ENCODE measurements at regions not wholly inside any gene's neighbourhood (a gene's known extent, or its start where the extent isn't known, plus 50 kb on each side); places are given as distances from the start of the nearest gene placed in this dataset.

- DNase-seq (ENCODE audit: low read depth): no peak
Observed at GRCh38 chr15:57823325-57823882, 116.9 kb downstream of the POLR2M start.

GRCh38 chr15:57824186-57824585, 117.7 kb downstream of the POLR2M start:
- DNase-seq (ENCODE audit: low read depth): no peak

- no peak for DNase-seq (ENCODE audit: low read depth)
Observed at GRCh38 chr15:57827021-57827420, 120.5 kb downstream of the POLR2M start.

- no peak for DNase-seq (ENCODE audit: low read depth)
Observed at GRCh38 chr15:57827971-57828370, 121.5 kb downstream of the POLR2M start.

GRCh38 chr15:57832183-57832582, 125.7 kb downstream of the POLR2M start:
- no peak for DNase-seq (ENCODE audit: low read depth)

GRCh38 chr15:57835119-57835518, 128.6 kb downstream of the POLR2M start:
- no peak for DNase-seq (ENCODE audit: low read depth)

- no peak for DNase-seq (ENCODE audit: low read depth)
Observed at GRCh38 chr15:57849317-57849716, 142.8 kb downstream of the POLR2M start.

- no peak for DNase-seq (ENCODE audit: low read depth)
Observed at GRCh38 chr15:57854531-57854930, 148.0 kb downstream of the POLR2M start.

GRCh38 chr15:57857871-57858270, 151.4 kb downstream of the POLR2M start:
- no peak for DNase-seq (ENCODE audit: low read depth)

GRCh38 chr15:57859130-57859685, 152.7 kb downstream of the POLR2M start:
- DNase-seq (ENCODE audit: low read depth): no peak

- peak; percentile 11 for DNase-seq (ENCODE audit: low read depth)
Observed at GRCh38 chr15:57861034-57861638, 154.6 kb downstream of the POLR2M start.

GRCh38 chr15:57861815-57862586, 155.5 kb downstream of the POLR2M start:
- DNase-seq (ENCODE audit: low read depth): no peak

- no peak for DNase-seq (ENCODE audit: low read depth)
Observed at GRCh38 chr15:57862761-57863160, 156.2 kb downstream of the POLR2M start.

GRCh38 chr15:57865294-57865693, 158.8 kb downstream of the POLR2M start:
- no peak for DNase-seq (ENCODE audit: low read depth)

GRCh38 chr15:57866149-57866736, 159.7 kb downstream of the POLR2M start:
- DNase-seq (ENCODE audit: low read depth): no peak

- DNase-seq (ENCODE audit: low read depth): no peak
Observed at GRCh38 chr15:57867970-57868798, 161.7 kb downstream of the POLR2M start.

GRCh38 chr15:57870667-57871066, 164.2 kb downstream of the POLR2M start:
- DNase-seq (ENCODE audit: low read depth): no peak

- DNase-seq (ENCODE audit: low read depth): no peak
Observed at GRCh38 chr15:57872281-57873030, 165.9 kb downstream of the POLR2M start.

GRCh38 chr15:57873564-57874209, 167.2 kb downstream of the POLR2M start:
- no peak for DNase-seq (ENCODE audit: low read depth)

- no peak for DNase-seq (ENCODE audit: low read depth)
Observed at GRCh38 chr15:57875347-57875746, 168.8 kb downstream of the POLR2M start.

GRCh38 chr15:57878573-57878972, 172.1 kb downstream of the POLR2M start:
- no peak for DNase-seq (ENCODE audit: low read depth)

Data from activated gamma-delta T cell treated with anti-CD3 and anti-CD28 coated beads, Interleukin-2, amount 50 U/mL, for 16 hours (primary cell).